HEK293T (cell line): ENCODE measurements at regions not wholly inside any gene's neighbourhood (a gene's known extent, or its start where the extent isn't known, plus 50 kb on each side); places are given as distances from the start of the nearest gene placed in this dataset.
"Not testable (repeated sequence)": the region's sequence is repeated elsewhere in the genome, so short reads cannot be mapped to it uniquely, and the experiment has no call there.

Experiments used
- CTCF ChIA-PET: fragments of 350-600 bp; formaldehyde crosslinking; extraction: SDS; loops from one replicate; lab custom pipeline; 2021; ENCODE audit warnings: antibody characterized with exemption, inconsistent platforms; lab: Yijun Ruan, JAX
- POLR2A ChIA-PET: fragments of 350-600 bp; formaldehyde crosslinking; extraction: SDS; loops from one replicate; lab custom pipeline; 2020; ENCODE audit warnings: antibody characterized with exemption, inconsistent platforms; lab: Yijun Ruan, JAX
- DNase-seq: peaks from one replicate; pipeline ENCODE4 v3.0.0; 2012; ENCODE audit warnings: mixed read lengths; ENCODE audit errors: extremely low spot score
- ARNT ChIP-seq: fragments of 450-650 bp; IDR thresholded peaks from 2 replicates; pipeline ENCODE4 v1.6.1; 2017; ENCODE audit warnings: mild to moderate bottlenecking
- BHLHE40 ChIP-seq: fragments of 450-650 bp; IDR thresholded peaks from 2 replicates; pipeline ENCODE4 v1.6.1; 2016; ENCODE audit warnings: mild to moderate bottlenecking, moderate library complexity, borderline replicate concordance
- CTBP1 ChIP-seq: fragments of 450-650 bp; IDR thresholded peaks from 2 replicates; pipeline ENCODE4 v1.6.1; 2016; ENCODE audit warnings: borderline replicate concordance
- ELF4 ChIP-seq: fragments of 450-650 bp; IDR thresholded peaks from 2 replicates; pipeline ENCODE4 v1.6.1; 2017; ENCODE audit warnings: antibody characterized with exemption
- FOXA1 ChIP-seq: fragments of 450-650 bp; IDR thresholded peaks from 2 replicates; pipeline ENCODE4 v1.6.1; 2016; ENCODE audit warnings: mild to moderate bottlenecking
- FOXK2 ChIP-seq: fragments of 450-650 bp; IDR thresholded peaks from 2 replicates; pipeline ENCODE4 v1.6.1; 2016; ENCODE audit warnings: mild to moderate bottlenecking
- FOXM1 ChIP-seq: fragments of 450-650 bp; IDR thresholded peaks from 2 replicates; pipeline ENCODE4 v1.6.1; 2017; ENCODE audit warnings: mild to moderate bottlenecking, borderline replicate concordance
- HDGF ChIP-seq: fragments of 450-650 bp; IDR thresholded peaks from 2 replicates; pipeline ENCODE4 v1.6.1; 2017; ENCODE audit warnings: antibody characterized with exemption, borderline replicate concordance
- L3MBTL2 ChIP-seq: fragments of 450-650 bp; conservative IDR thresholded peaks from 2 replicates; pipeline ENCODE4 v1.6.1; 2016; ENCODE audit warnings: mild to moderate bottlenecking
- LEF1 ChIP-seq: fragments of 450-650 bp; IDR thresholded peaks from 2 replicates; pipeline ENCODE4 v1.6.1; 2017; ENCODE audit warnings: mild to moderate bottlenecking, borderline replicate concordance
- NFRKB ChIP-seq: fragments of 450-650 bp; IDR thresholded peaks from 2 replicates; pipeline ENCODE4 v1.6.1; 2016; ENCODE audit warnings: mild to moderate bottlenecking, moderate library complexity
- SP1 ChIP-seq: fragments of 450-650 bp; IDR thresholded peaks from 2 replicates; pipeline ENCODE4 v1.6.1; 2017
- SUZ12 ChIP-seq: fragments of 450-650 bp; IDR thresholded peaks from 2 replicates; pipeline ENCODE4 v1.6.1; 2016; ENCODE audit warnings: mild to moderate bottlenecking
- TARDBP ChIP-seq: fragments of 450-650 bp; IDR thresholded peaks from 2 replicates; pipeline ENCODE4 v1.6.1; 2016
- ZNF384 ChIP-seq: fragments of 450-650 bp; IDR thresholded peaks from 2 replicates; pipeline ENCODE4 v1.6.1; 2016
- TF ChIP-seq, protein P1 (sequence below): fragments of 450-650 bp; IDR thresholded peaks from 2 replicates; pipeline ENCODE4 v1.6.1; 2016

DNA sequence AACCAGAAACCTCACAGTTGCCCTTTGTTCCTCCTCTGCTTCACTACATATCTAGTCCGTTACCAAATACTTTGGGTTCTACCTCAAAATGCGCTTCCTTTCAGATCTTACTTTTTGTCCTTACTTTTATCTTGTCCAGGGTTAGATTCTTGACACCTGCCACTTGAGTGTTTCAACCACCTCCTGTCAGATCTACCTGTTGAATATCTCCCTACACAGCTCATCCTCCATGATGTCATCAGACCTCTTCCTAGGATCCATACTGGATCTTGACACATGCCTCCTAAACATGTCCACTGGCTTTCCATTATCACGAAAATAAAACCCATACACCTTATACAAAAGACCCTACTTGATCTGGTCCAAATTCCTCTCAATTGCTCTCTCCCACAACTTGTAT, 125.2 kb upstream of the SLC24A2 start:
- ChIA-PET POLR2A (no interaction called here), CTCF (no interaction called here)
- TF ChIP-seq FOXA1 (no peak), LEF1 (no peak), ELF4 (no peak), NFRKB (no peak), HDGF (no peak), BHLHE40 (no peak), SP1 (no peak), ZNF384 (no peak)
- DNase-seq, result no peak

DNA sequence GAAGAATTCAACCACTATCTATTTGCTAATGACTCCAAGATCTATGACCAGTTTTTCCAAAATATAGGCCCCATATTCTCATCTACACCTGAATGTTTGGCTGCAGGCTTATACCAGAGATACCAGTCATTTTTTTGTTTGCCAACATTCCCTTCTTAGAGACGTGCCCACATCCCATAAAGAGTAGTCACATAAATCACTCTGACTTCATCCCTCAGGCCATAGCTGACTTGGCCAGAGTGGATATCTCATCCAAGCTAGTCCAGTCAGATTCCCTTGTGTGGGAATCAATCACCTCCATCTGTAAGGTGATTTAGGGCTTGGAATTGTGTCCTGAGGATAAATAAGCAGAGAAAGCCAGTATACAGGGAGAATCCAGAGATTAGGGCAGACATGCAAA, 124.3 kb upstream of the SLC24A2 start:
- POLR2A ChIA-PET, result no interaction called here
- CTCF ChIA-PET, result no interaction called here
- TF ChIP-seq, protein P1, sequence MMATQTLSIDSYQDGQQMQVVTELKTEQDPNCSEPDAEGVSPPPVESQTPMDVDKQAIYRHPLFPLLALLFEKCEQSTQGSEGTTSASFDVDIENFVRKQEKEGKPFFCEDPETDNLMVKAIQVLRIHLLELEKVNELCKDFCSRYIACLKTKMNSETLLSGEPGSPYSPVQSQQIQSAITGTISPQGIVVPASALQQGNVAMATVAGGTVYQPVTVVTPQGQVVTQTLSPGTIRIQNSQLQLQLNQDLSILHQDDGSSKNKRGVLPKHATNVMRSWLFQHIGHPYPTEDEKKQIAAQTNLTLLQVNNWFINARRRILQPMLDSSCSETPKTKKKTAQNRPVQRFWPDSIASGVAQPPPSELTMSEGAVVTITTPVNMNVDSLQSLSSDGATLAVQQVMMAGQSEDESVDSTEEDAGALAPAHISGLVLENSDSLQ, result peak; percentile 42
- TF ChIP-seq ELF4 (no peak), BHLHE40 (no peak)
- no peak for DNase-seq

DNA sequence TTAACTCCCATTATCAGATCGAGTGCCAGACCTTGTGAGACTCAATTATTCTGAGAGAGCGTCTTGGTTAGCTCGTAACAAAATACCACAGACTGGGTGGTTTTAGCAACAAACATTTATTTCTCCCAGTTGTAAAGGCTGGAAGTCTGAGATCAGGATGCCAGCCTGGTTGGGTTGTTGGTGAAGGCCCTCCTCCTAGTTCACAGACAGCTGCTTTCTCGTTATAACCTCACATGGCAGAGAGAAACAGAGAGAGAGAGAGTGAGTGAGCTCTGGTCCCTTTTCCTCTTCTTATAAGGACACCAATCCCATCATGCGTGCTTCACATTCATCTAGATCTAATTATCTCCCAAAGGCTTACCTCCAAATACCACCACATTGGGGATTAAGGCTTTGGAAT, 114.2 kb upstream of the SLC24A2 start:
- TF ChIP-seq L3MBTL2 (no peak), FOXK2 (no peak)
- POLR2A ChIA-PET, result no interaction called here
- DNase-seq, result no peak
- CTCF ChIA-PET, result no interaction called here

DNA sequence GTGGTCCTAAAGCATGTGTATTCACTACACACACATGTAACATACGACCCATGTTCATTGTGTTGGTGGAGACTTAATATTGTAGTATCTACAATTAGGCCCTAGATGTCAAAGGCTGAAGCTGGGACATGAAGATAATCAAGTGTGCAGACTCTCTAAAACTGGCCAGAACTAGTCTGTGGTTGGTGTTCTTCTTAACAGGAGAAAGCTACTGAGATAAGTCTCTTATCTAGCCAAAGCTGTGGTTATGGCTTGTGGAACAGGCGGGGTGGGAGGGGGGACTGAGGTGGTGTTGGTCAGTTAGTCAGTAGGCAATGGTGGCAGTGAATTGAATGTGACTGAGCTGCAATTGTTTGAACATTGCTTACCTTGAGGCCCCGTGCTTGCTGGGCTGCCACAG, 112.7 kb upstream of the SLC24A2 start:
- TF ChIP-seq NFRKB (no peak), HDGF (no peak), CTBP1 (no peak), ZNF384 (no peak), SUZ12 (no peak), L3MBTL2 (no peak), BHLHE40 (no peak), LEF1 (no peak), ARNT (no peak), FOXA1 (no peak), ELF4 (no peak), SP1 (no peak), TARDBP (no peak), FOXM1 (no peak), FOXK2 (no peak)
- TF ChIP-seq, protein P1, result no peak
- POLR2A ChIA-PET, result no interaction called here
- CTCF ChIA-PET, result no interaction called here
- no peak for DNase-seq

DNA sequence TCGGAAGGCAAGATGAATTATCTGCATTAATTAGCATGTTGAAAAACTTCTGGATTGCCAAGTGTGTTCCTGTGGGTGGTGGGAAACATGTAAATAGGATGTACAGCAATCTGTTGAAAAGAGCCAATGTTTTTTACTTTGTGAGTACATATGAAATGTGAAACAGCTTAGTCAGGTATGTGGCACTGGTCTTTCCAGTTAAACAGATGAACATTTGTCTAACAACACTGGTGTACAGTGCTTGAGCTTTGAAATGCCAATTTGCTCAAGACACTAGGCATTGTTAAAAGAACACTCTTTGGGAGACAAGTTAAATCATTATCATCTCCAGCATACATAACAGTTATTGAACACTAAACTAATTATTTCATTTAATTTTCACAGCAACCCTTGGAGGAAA, 107.3 kb upstream of the SLC24A2 start:
- POLR2A ChIA-PET, result interaction anchor here (1.1 kb wide), 1 partner anchor 10 kb away, joined by 3 read pairs; no protein-coding TSS in a partner anchor
- TF ChIP-seq FOXK2 (no peak), ELF4 (no peak), HDGF (no peak), FOXA1 (no peak), SP1 (no peak), TARDBP (no peak), NFRKB (no peak), ARNT (no peak), L3MBTL2 (no peak), CTBP1 (no peak), ZNF384 (no peak), BHLHE40 (no peak), LEF1 (no peak), FOXM1 (no peak), SUZ12 (no peak)
- TF ChIP-seq, protein P1, result no peak
- no peak for DNase-seq
- CTCF ChIA-PET, result no interaction called here

DNA sequence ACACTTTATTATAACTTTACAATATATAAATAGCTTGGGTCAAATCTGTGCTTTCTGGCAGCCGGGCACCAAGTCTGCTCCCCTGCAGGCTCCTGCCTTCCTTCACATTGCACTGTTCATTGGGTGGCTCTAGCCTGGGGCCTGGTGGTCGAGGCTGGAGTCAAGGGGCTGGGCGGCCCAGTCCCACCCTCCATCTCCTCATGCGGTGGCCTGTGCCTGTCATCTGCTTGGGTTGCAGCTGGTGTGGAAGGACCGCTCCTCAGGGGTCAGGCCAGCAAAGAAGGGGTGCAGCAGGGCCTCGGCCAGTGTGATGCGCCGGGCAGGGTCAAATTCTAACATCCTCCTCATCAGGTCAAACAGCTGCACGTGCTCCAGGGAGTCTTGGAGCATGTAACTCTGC, 106.7 kb upstream of the SLC24A2 start:
- POLR2A ChIA-PET, result interaction anchor here (1.1 kb wide), 1 partner anchor 10 kb away, joined by 3 read pairs; no protein-coding TSS in a partner anchor
- not testable (repeated sequence) for DNase-seq
- CTCF ChIA-PET, result interaction anchor here (0.6 kb wide), 1 partner anchor 870 kb away, joined by 5 read pairs; no protein-coding TSS in a partner anchor

DNA sequence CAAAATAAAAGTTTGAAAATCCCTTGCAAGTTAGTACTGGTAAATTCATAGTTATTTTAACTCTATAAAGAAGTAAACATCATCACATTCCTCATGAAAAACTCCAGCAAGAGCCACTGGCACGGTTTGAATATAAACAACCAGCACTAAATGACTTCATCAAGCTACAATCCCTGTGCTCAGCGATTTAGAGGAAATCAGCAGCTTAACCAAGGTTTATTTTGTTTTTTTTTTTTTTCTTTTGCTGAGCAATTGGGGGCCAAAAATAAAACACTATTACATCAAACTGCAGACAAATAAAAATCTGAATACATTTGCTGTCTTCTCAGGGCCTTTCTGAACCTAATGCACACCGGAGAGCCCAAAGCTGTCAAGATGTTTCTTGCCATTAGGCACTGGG, 106.2 kb upstream of the SLC24A2 start:
- ChIA-PET POLR2A (interaction anchor here (1.1 kb wide), 1 partner anchor 9 kb away, joined by 3 read pairs; no protein-coding TSS in a partner anchor), CTCF (interaction anchor here (0.6 kb wide), 1 partner anchor 870 kb away, joined by 5 read pairs; no protein-coding TSS in a partner anchor)
- DNase-seq, result no peak
- TF ChIP-seq SUZ12 (no peak), CTBP1 (no peak), SP1 (no peak), NFRKB (no peak), FOXM1 (no peak), BHLHE40 (no peak), ARNT (no peak), L3MBTL2 (no peak), FOXA1 (no peak), ELF4 (no peak), HDGF (no peak), LEF1 (no peak), FOXK2 (no peak), ZNF384 (no peak), TARDBP (no peak)
- TF ChIP-seq, protein P1, result no peak
